Activated naive CD4-positive, alpha-beta T cell treated with anti-CD3 and anti-CD28 coated beads, Interleukin-2, amount 50 U/mL, for 72 hours (primary cell): ENCODE measurements at regions not wholly inside any gene's neighbourhood (a gene's known extent, or its start where the extent isn't known, plus 50 kb on each side); places are given as distances from the start of the nearest gene placed in this dataset.
"Not testable (repeated sequence)": the region's sequence is repeated elsewhere in the genome, so short reads cannot be mapped to it uniquely, and the experiment has no call there.

Source experiments
- ATAC-seq, 2 donors: fragments of 150-1000 bp; cut with Tn5 transposase; 2 replicates each; pipeline ENCODE4 v1.10.0; 2021; ENCODE audit warnings: mild to moderate bottlenecking in 2 of 2, moderate library complexity in 2 of 2
- DNase-seq, 2 donors: peaks; one replicate each; pipeline ENCODE4 v3.0.0; 2021 to 2022; ENCODE audit warnings: low spot score in 2 of 2
- H3K27ac Mint-ChIP-seq, 2 donors: one replicate each; pipeline ENCODE4 v1.8.0; 2022; ENCODE audit warnings: mild to moderate bottlenecking in 2 of 2, mixed read lengths in 2 of 2
- H3K36me3 Mint-ChIP-seq, 2 donors: one replicate each; pipeline ENCODE4 v1.8.0; 2022; ENCODE audit warnings: mixed read lengths in 2 of 2
- H3K9me3 Mint-ChIP-seq, 2 donors: one replicate each; pipeline ENCODE4 v1.8.0; 2022; ENCODE audit warnings: mixed read lengths in 2 of 2

- H3K9me3 Mint-ChIP-seq, ATAC-seq, H3K36me3 Mint-ChIP-seq, H3K27ac Mint-ChIP-seq, DNase-seq: not testable (repeated sequence)
Observed at GRCh38 chr11:94235772-94236171, 68.6 kb upstream of the IZUMO1R start.

DNA sequence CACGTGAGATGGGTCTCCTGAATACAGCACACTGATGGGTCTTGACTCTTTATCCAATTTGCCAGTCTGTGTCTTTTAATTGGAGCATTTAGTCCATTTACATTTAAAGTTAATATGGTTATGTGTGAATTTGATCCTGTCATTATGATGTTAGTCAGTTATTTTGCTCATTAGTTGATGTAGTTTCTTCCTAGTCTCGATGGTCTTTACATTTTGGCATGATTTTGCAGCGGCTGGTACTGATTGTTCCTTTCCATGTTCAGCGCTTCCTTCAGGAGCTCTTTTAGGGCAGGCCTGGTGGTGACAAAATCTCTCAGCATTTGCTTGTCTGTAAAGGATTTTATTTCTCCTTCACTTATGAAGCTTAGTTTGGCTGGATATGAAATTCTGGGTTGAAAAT is 68.0 kb upstream of the IZUMO1R start:
- peaks cover 4 to 11% of the 10 kb centered on the region in 2 donors for H3K9me3 Mint-ChIP-seq
- not testable (repeated sequence) for DNase-seq, ATAC-seq, H3K36me3 Mint-ChIP-seq, H3K27ac Mint-ChIP-seq

GRCh38 chr11:94237447-94238153 is 66.8 kb upstream of the IZUMO1R start:
- DNase-seq = peak in 1 of 2 donors; percentile 17
- not testable (repeated sequence) for H3K27ac Mint-ChIP-seq, H3K36me3 Mint-ChIP-seq, ATAC-seq, H3K9me3 Mint-ChIP-seq

- ATAC-seq, H3K36me3 Mint-ChIP-seq, H3K9me3 Mint-ChIP-seq, H3K27ac Mint-ChIP-seq: not testable (repeated sequence)
- DNase-seq = peak; percentile 17 to 54
Observed at GRCh38 chr11:94238154-94238735, 66.1 kb upstream of the IZUMO1R start.

- DNase-seq, ATAC-seq, H3K36me3 Mint-ChIP-seq, H3K27ac Mint-ChIP-seq: not testable (repeated sequence)
- H3K9me3 Mint-ChIP-seq = peaks cover 4 to 12% of the 10 kb centered on the region in 2 donors
Observed at GRCh38 chr11:94238774-94239173, 65.6 kb upstream of the IZUMO1R start.

GRCh38 chr11:94241896-94242295 is 62.5 kb upstream of the IZUMO1R start:
- H3K27ac Mint-ChIP-seq = no peak overlapping the region
- DNase-seq = no peak
- no peak for ATAC-seq

GRCh38 chr11:94243571-94244515 is 60.5 kb upstream of the IZUMO1R start:
- peaks cover 0 to 5% of the 10 kb centered on the region in 2 donors for H3K36me3 Mint-ChIP-seq
- H3K27ac Mint-ChIP-seq = no peak overlapping the region
- ATAC-seq = no peak
- H3K9me3 Mint-ChIP-seq = peaks cover 4 to 14% of the 10 kb centered on the region in 2 donors
- no peak for DNase-seq

More at GRCh38 chr11:94241896-94242295, 62.5 kb upstream of the IZUMO1R start:
- H3K9me3 Mint-ChIP-seq = peaks cover 4 to 14% of the 10 kb centered on the region in 2 donors
- peaks cover 0 to 5% of the 10 kb centered on the region in 2 donors for H3K36me3 Mint-ChIP-seq

DNA sequence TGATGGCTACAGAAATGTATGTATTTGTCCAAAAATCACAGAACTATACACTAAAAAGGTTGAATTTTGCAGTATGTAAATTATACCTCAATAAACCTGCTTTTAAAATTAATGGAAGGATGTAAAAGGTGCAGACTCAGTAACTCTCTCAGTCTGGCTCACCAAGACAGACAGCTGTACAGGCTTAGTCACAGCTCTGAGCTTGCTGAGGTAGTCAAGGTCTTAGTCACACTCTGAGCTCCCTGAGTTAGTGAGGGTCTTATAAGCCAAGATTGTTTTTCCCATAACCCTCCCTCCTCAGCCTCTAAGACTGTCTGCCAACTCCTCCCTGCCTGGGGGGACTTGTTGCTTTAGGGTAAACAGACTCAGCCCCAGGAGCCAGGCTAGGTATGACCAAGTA is 59.3 kb upstream of the IZUMO1R start:
- Mint-ChIP-seq H3K9me3 (peaks cover 13 to 19% of the 10 kb centered on the region in 2 donors), H3K27ac (no peak overlapping the region), H3K36me3 (peaks cover 0 to 5% of the 10 kb centered on the region in 2 donors)
- DNase-seq = no peak
- no peak for ATAC-seq

- not testable (repeated sequence) for H3K27ac Mint-ChIP-seq, ATAC-seq, H3K36me3 Mint-ChIP-seq, DNase-seq
- peaks cover 23 to 25% of the 10 kb centered on the region in 2 donors for H3K9me3 Mint-ChIP-seq
Observed at GRCh38 chr11:94248301-94248700, 56.1 kb upstream of the IZUMO1R start.

- ATAC-seq (no peak), DNase-seq (no peak)
- H3K27ac Mint-ChIP-seq = no peak overlapping the region
- H3K36me3 Mint-ChIP-seq = no peaks in the 10 kb centered on the region
- H3K9me3 Mint-ChIP-seq = peaks cover 30 to 36% of the 10 kb centered on the region in 2 donors
Observed at GRCh38 chr11:94254214-94254613, 50.2 kb upstream of the IZUMO1R start.
